ENCODE measurements at regions not wholly inside any gene's neighbourhood (a gene's known extent, or its start where the extent isn't known, plus 50 kb on each side); places are given as distances from the start of the nearest gene placed in this dataset.
"Not testable (repeated sequence)": the region's sequence is repeated elsewhere in the genome, so short reads cannot be mapped to it uniquely, and the experiment has no call there.

DNA sequence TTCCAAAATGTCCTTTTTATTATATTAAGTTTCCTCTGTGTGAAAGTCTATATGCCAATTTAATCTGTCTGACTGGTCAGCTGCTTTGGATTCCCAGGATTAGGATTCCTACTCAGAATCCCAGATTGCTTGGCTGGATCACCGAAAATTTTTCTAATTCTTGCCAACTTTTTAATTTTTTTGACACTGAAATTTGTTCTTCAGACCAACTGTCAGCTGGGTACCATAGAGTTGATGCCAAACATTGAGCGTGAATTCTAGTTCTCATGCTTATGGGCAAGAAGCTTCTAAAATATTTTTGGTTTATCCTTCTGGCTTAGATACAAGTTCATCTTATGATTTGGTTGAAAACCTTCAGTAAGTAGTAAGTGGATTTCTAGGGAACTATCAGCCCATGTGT, 1611.4 kb upstream of the FLRT2 start:
- Histone ChIP-seq H3K4me3 (replicated peaks in 1 of 3; ENCODE audit: insufficient read depth in 1 of 3, low read depth in 1 of 3, low read length in 3 of 3) (no peak overlapping the region), H2AFZ (ENCODE audit: low read depth, low read length) (no peak overlapping the region), H3K27ac (ENCODE audit: insufficient read depth, low read depth, low read length) (no peak overlapping the region), H3K36me3 (ENCODE audit: control insufficient read depth in 2 of 2, extremely low read depth in 1 of 2, insufficient read depth in 2 of 2, low read length in 2 of 2) (no peaks in the 10 kb centered on the region), H3K9me1 (replicated peaks; ENCODE audit: control insufficient read depth, extremely low read depth, insufficient read depth, low read length) (no peaks in the 10 kb centered on the region), H3K27me3 (ENCODE audit: control insufficient read depth in 2 of 2, insufficient read depth in 2 of 2, low read length in 2 of 2) (no peaks in the 10 kb centered on the region), H3K9ac (replicated peaks; ENCODE audit: extremely low read depth, insufficient read depth, low read length) (no peak overlapping the region), H3K9me3 (replicated peaks; ENCODE audit: control insufficient read depth, insufficient read depth, low read length) (no peaks in the 10 kb centered on the region), H3K4me2 (ENCODE audit: insufficient read depth, low read length) (no peak overlapping the region), H3K79me2 (ENCODE audit: control insufficient read depth, insufficient read depth, low read length) (no peaks in the 10 kb centered on the region), H3K4me1 (ENCODE audit: control insufficient read depth, extremely low read depth, insufficient read depth, low read length) (no peaks in the 10 kb centered on the region), H4K20me1 (replicated peaks; ENCODE audit: control insufficient read depth, extremely low read depth, insufficient read depth, low read length) (no peaks in the 10 kb centered on the region)
- ChIA-PET POLR2A (no interaction called here), CTCF (no interaction called here)
- intact Hi-C loops (cut with micrococcal nuclease) (no loop called here), dilution Hi-C loops (cut with MboI; ENCODE audit: extremely low pct_ligation_motif_present, low sequenced_read_pairs) (no loop called here)
- no peak for TF ChIP-seq MYC (IDR thresholded peaks at IDR 0.05; ENCODE audit: low read depth, low read length)
- no peak for TF ChIP-seq FOS (IDR thresholded peaks at IDR 0.05; ENCODE audit: borderline replicate concordance, insufficient read depth, low read length)
- no peak for TF ChIP-seq POLR2A (IDR thresholded peaks at IDR 0.05; ENCODE audit: low read depth, low read length)
- TF ChIP-seq GATA2 (IDR thresholded peaks at IDR 0.05; ENCODE audit: insufficient read depth, insufficient read length, low read depth, low read length) = no peak
- TF ChIP-seq, protein P1, sequence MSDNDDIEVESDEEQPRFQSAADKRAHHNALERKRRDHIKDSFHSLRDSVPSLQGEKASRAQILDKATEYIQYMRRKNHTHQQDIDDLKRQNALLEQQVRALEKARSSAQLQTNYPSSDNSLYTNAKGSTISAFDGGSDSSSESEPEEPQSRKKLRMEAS (IDR thresholded peaks at IDR 0.05; ENCODE audit: insufficient read depth, insufficient read length) = no peak
- FAIRE-seq (no peak), DNase-seq (ENCODE audit: low read depth, low spot score) (no peak)
- BruUV-seq (replicated peaks) = no TSS peak

- H3K27me3 ChIP-seq (ENCODE audit: control insufficient read depth in 2 of 2, insufficient read depth in 2 of 2, low read length in 2 of 2); H3K9ac ChIP-seq (replicated peaks; ENCODE audit: extremely low read depth, insufficient read depth, low read length); FAIRE-seq; H3K9me1 ChIP-seq (replicated peaks; ENCODE audit: control insufficient read depth, extremely low read depth, insufficient read depth, low read length); DNase-seq (ENCODE audit: low read depth, low spot score); H3K79me2 ChIP-seq (ENCODE audit: control insufficient read depth, insufficient read depth, low read length); H2AFZ ChIP-seq (ENCODE audit: low read depth, low read length); H3K9me3 ChIP-seq (replicated peaks; ENCODE audit: control insufficient read depth, insufficient read depth, low read length); H3K36me3 ChIP-seq (ENCODE audit: control insufficient read depth in 2 of 2, extremely low read depth in 1 of 2, insufficient read depth in 2 of 2, low read length in 2 of 2); H3K27ac ChIP-seq (ENCODE audit: insufficient read depth, low read depth, low read length); CTCF ChIA-PET; H3K4me2 ChIP-seq (ENCODE audit: insufficient read depth, low read length); POLR2A ChIA-PET; BruUV-seq (replicated peaks); H3K4me3 ChIP-seq (replicated peaks in 1 of 3; ENCODE audit: insufficient read depth in 1 of 3, low read depth in 1 of 3, low read length in 3 of 3); H4K20me1 ChIP-seq (replicated peaks; ENCODE audit: control insufficient read depth, extremely low read depth, insufficient read depth, low read length); intact Hi-C loops (cut with micrococcal nuclease); H3K4me1 ChIP-seq (ENCODE audit: control insufficient read depth, extremely low read depth, insufficient read depth, low read length); dilution Hi-C loops (cut with MboI; ENCODE audit: extremely low pct_ligation_motif_present, low sequenced_read_pairs): not testable (repeated sequence)
These were observed 1610.3 kb upstream of the FLRT2 start for GRCh38 chr14:83919675-83920074.
